ENCODE measurements at regions not wholly inside any gene's neighbourhood (a gene's known extent, or its start where the extent isn't known, plus 50 kb on each side); places are given as distances from the start of the nearest gene placed in this dataset.

DNA sequence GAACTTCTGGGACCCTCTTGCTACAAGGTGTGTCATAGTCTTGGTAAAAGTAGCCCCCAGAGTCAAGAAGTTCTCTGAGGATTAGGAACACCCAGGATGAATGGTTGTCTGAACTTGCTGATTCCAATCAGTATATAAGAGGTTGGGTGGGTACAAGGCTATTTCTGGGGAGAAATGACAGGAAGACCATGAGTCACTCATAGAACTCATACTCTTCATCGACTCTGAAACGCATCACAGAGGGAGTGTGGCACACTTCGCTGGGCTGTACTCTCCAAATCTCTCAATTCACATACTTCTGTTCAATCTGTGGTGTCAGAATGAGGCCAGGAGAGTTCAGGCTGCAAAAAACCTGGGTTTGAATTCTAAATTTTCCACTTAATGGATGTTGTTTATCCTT is 193.2 kb upstream of the LEF1 start:
- no peak for DNase-seq
- H3K4me3 ChIP-seq (ENCODE audit: insufficient read depth, low read depth, low read length), result no peak overlapping the region
- H3K36me3 ChIP-seq (replicated peaks; ENCODE audit: control insufficient read depth, insufficient read depth, low read length), result no peaks in the 10 kb centered on the region
- H3K27me3 ChIP-seq (ENCODE audit: control insufficient read depth, insufficient read depth, low read length), result no peaks in the 10 kb centered on the region

DNA sequence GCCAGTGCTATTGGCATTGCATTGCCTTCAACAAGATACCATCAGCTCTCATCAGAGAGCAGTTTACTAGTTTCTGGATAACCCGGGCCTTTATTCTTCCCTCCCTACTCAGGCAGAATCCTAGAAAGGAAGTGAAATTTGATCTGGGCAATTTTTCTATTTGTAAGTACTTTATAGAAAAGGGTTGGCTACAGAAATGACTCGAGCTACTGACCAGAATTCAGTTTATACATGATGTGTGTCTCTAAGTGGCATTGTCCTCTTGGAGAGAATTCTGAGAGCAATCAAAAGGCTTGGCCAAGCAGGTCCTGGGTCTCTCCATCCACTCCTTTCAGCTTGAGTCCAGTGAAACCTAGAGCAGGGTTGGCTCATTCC is 192.7 kb upstream of the LEF1 start:
- no peaks in the 10 kb centered on the region for H3K27me3 ChIP-seq (ENCODE audit: control insufficient read depth, insufficient read depth, low read length)
- no peaks in the 10 kb centered on the region for H3K36me3 ChIP-seq (replicated peaks; ENCODE audit: control insufficient read depth, insufficient read depth, low read length)
- H3K4me3 ChIP-seq (ENCODE audit: insufficient read depth, low read depth, low read length), result no peak overlapping the region
- DNase-seq, result no peak

DNA sequence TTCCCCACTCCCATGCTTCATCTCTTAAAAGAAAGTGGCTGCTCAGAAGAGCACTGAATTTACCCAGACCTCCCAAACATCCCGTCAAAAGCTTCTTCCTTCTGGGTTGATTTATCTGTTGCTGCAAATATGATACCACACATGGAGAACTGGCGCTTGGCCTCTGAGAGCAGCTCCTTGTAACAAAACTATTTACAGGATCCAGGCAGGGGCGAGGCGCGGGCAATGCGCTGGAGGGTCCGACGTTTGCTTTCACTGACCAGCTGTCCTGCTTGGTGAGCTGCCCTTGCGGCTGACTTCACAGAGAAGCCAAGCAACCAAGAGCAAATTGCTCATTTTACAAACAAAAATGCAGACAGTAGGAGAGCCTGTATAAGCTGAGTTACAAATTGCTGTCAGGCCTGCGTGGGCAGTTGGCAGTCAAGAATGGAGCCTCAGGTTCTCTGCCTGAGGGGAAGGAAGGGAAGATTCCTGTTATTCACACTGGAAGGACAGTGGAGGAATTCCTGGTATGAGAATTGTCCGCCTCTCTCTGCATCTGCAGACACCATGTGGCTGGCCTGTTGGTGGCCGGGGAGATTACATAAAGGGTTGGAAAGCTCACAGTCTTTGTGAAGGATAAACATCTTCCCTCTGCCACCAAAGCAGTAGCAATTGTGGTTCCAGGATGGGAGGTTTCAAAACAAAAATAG is 192.2 kb upstream of the LEF1 start:
- peak; percentile 26 for DNase-seq
- Histone ChIP-seq H3K36me3 (replicated peaks; ENCODE audit: control insufficient read depth, insufficient read depth, low read length) (no peaks in the 10 kb centered on the region), H3K27me3 (ENCODE audit: control insufficient read depth, insufficient read depth, low read length) (no peaks in the 10 kb centered on the region), H3K4me3 (ENCODE audit: insufficient read depth, low read depth, low read length) (no peak overlapping the region)

DNA sequence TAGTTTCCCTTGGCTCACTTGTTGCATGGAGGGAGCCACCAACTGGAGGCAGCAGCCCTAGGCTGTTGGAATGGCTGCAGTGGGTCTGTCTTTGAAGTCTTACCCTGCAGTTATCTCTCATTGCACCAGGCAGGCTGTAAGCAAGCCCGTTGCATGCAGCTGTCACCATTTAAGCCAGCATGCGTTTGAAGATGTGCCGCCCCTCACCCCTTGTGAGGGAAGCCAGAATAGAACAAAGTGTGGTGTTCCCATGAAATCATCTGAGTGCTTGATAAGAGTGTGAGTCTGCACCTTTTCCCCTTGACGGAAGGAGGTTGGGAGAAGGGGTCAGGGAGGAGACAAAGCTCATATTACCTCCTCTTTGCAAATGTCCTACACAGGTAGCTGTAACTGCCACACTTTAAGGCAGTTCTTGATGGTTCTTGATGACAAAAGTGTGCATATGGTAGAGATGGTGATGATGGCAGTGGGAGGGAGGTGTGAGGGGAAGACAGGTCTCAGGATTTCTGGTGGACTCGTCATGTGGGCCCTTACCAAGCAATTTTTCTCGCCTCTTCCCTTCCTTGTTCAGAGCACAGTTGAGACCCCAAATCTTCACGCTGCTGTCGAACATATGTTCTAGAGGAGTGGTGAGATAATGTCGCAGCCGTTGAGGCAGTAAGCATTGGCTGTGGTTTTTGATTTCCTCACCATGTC is 191.4 kb upstream of the LEF1 start:
- no peak for DNase-seq
- no peaks in the 10 kb centered on the region for H3K36me3 ChIP-seq (replicated peaks; ENCODE audit: control insufficient read depth, insufficient read depth, low read length)
- no peaks in the 10 kb centered on the region for H3K27me3 ChIP-seq (ENCODE audit: control insufficient read depth, insufficient read depth, low read length)
- H3K4me3 ChIP-seq (ENCODE audit: insufficient read depth, low read depth, low read length), result no peak overlapping the region

DNA sequence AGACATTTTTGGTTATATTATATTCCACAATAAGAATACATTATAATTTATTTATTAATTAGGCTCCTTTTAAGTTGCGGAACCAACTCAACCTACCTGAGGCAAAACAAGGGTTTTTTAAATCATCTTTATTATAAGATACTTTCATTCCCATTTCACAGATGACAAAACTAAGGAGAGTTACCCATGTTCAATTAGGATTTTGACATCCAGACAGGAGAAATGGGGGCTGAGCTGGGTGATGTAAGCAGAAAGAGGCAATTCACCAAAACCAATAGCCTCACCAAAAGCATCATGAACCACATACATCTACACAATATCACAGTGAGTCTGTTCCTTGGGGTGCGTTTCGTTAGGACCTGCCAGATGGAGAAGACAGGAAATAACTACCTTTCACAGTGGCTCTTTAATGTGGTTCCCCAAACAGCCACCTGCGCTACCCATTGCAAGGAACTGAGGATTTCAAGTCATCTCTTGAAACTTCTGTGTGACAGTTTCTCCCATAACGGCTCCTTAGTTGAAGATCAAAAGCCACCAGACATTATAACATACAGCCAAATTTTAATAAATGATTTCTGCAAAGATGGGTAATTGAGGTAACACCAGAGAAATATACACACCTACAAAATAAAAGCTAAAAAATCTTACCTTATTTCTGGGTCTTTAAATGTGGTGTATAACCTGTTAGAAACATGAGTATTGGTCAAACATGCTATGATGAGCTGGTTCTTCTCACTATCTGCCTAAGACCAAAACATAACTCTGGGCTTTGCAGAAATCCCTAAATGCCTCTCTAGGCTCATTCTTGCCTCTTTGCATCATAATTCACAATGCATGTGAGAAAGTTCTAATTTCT is 190.6 kb upstream of the LEF1 start:
- Histone ChIP-seq H3K36me3 (replicated peaks; ENCODE audit: control insufficient read depth, insufficient read depth, low read length) (no peaks in the 10 kb centered on the region), H3K27me3 (ENCODE audit: control insufficient read depth, insufficient read depth, low read length) (no peaks in the 10 kb centered on the region), H3K4me3 (ENCODE audit: insufficient read depth, low read depth, low read length) (no peak overlapping the region)
- DNase-seq, result no peak

DNA sequence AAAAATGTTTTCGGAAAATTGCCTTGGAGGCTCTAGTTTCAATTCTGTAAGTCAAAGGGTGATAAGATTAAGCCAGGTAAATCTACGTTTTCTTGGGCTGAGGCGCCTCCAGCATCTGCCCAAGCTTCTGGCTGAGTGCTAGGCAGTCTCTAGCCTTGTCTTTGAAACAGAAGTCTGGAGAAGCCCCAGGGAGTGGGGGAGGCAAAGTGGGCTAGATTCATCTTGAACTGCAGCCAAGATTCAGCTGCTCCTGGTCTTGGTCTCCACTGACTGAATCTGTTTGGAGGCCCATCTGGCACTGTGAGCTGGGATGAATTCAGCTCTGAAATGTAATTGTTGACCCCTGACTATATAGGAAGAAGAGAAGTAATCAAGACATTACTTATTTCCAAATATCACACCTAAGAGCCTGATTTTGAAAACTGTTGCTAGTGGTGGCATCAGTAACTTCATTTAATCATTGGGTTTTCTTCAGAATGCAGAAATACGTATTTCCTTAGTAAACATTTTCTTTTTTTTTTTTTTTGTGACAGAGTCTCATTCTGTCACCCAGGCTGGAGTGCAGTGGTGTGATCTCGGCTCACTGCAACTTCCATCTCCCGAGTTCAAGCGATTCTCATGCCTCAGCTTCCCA is 187.3 kb upstream of the LEF1 start:
- Histone ChIP-seq H3K36me3 (replicated peaks; ENCODE audit: control insufficient read depth, insufficient read depth, low read length) (no peaks in the 10 kb centered on the region), H3K27me3 (ENCODE audit: control insufficient read depth, insufficient read depth, low read length) (no peaks in the 10 kb centered on the region), H3K4me3 (ENCODE audit: insufficient read depth, low read depth, low read length) (no peak overlapping the region)
- DNase-seq, result no peak

DNA sequence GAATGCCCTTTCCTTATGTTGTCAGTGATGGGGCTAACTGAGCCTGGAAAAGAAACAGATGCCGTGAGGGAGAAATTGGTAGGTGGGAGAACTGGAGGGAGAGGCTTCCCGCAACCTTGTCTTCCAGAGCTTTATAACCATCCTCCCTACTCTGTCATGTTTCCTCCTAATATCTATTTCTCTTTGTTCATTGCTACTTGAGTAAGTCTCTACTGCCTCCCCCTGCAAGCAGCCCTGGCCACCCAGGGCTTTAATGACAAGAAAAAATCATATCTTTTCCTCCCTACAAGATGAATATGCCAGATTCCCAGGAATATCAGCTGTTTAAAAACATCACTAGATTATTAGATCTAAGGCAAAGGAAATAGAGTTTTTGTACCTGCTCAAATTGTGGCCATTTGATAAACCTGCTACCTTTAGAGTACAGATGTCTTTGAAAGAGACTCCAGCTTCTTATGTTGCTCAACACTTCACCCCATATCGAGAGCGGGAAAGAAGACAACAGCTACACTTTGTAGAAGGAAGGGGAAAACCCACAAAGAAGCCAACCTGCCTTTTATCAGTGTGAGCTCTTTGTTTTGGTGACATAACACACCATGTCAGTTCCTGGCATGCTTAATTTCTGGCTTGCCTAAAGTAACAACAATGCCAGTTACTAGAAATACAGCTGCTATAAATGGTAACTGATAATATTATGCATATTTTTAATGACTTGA is 186.6 kb upstream of the LEF1 start:
- no peak overlapping the region for H3K4me3 ChIP-seq (ENCODE audit: insufficient read depth, low read depth, low read length)
- peak; percentile 22 for DNase-seq
- no peaks in the 10 kb centered on the region for H3K36me3 ChIP-seq (replicated peaks; ENCODE audit: control insufficient read depth, insufficient read depth, low read length)
- no peaks in the 10 kb centered on the region for H3K27me3 ChIP-seq (ENCODE audit: control insufficient read depth, insufficient read depth, low read length)

DNA sequence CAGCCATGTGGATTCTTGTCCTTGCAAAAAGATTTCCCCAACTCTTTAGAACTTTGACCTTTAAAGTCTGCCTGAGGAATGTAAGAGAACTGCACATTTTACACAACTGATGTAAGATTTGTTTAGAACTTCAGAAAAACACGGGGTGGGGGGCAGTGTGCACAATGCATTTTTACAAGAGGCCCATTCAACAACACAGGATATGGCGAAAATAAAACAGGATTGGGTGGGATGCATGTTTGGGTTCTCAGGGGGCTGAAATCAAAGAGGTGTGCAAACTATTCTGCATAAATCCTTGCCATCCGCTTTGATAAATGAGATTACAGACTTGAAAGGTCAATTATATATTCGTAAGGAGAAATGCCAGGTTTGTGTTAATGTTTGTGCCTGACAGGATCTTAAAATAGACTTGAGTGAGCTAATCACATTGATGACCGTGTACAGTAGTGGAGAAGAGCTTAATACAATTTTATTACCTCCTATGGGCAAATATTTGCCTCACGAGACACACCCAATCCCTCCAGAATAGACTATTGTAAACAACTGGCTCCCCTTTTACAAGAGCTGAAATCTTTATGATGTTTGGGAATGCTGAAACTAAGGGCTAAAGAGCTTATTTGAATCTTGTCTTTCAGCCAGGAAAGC is 184.1 kb upstream of the LEF1 start:
- DNase-seq, result no peak
- Histone ChIP-seq H3K4me3 (ENCODE audit: insufficient read depth, low read depth, low read length) (no peak overlapping the region), H3K36me3 (replicated peaks; ENCODE audit: control insufficient read depth, insufficient read depth, low read length) (no peaks in the 10 kb centered on the region), H3K27me3 (ENCODE audit: control insufficient read depth, insufficient read depth, low read length) (no peaks in the 10 kb centered on the region)

DNA sequence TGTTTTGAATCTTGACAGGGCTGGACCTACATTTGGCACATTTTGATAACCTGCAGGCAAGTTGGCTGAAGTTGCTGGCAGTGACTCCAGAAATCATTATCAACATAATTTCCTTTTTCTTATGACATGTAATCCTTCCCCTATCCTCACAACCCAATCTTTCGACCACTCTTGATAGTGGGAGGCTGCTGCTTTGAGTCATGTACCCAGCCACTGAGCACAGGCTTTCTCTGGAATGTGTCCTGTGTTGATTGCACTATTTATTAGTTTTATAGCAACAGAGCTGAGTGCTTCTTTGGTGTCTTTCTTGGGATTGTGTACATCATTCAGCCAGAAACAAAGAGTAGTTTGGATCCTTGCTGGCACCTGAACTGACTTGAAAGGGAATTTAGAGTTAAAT is 183.1 kb upstream of the LEF1 start:
- no peak for DNase-seq

DNA sequence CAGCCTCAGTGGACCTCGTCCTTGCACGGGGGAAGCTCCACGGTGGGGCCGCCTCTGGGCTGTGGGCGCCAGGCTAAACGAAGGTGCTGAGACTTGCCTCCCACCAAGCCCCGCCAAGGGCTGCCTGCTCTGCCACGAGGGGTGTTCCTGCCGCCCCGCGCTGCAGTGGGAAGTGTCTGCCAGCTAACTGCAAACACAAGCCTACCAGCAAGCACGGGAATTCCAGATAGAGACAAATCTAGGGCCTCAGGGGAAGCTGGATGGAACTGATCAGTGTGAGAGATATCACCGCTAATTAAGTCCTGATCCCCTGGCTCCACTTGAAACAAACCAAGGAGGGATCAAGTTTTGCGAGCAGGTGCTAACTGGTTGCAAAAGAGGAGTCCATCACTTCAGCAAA is 181.6 kb upstream of the LEF1 start:
- DNase-seq, result no peak
- Histone ChIP-seq H3K4me3 (ENCODE audit: insufficient read depth, low read depth, low read length) (no peak overlapping the region), H3K36me3 (replicated peaks; ENCODE audit: control insufficient read depth, insufficient read depth, low read length) (no peaks in the 10 kb centered on the region), H3K27me3 (ENCODE audit: control insufficient read depth, insufficient read depth, low read length) (no peaks in the 10 kb centered on the region)

More for the DNA sequence above, 183.1 kb upstream of the LEF1 start:
- Histone ChIP-seq H3K36me3 (replicated peaks; ENCODE audit: control insufficient read depth, insufficient read depth, low read length) (no peaks in the 10 kb centered on the region), H3K27me3 (ENCODE audit: control insufficient read depth, insufficient read depth, low read length) (no peaks in the 10 kb centered on the region), H3K4me3 (ENCODE audit: insufficient read depth, low read depth, low read length) (no peak overlapping the region)

DNA sequence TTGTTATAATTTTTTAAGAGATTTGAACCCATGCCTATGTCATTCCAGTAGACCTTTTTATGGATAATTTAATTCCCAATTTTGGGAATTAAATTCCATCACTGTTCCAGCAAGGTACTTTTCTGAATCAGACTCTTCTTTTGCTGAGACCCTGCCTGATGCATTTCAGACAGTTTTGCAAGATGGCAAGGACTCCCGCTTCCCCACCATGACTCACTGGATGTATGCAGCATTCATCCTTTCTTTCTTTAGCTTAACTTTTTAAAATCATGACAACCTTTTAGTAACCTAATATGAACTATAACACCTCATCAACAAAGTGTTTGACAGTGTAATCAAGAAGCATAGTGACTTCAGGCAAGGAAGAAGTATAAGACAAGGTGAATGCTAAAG is 178.1 kb upstream of the LEF1 start:
- H3K36me3 ChIP-seq (replicated peaks; ENCODE audit: control insufficient read depth, insufficient read depth, low read length), result no peaks in the 10 kb centered on the region
- no peaks in the 10 kb centered on the region for H3K27me3 ChIP-seq (ENCODE audit: control insufficient read depth, insufficient read depth, low read length)
- no peak overlapping the region for H3K4me3 ChIP-seq (ENCODE audit: insufficient read depth, low read depth, low read length)
- DNase-seq, result no peak

DNA sequence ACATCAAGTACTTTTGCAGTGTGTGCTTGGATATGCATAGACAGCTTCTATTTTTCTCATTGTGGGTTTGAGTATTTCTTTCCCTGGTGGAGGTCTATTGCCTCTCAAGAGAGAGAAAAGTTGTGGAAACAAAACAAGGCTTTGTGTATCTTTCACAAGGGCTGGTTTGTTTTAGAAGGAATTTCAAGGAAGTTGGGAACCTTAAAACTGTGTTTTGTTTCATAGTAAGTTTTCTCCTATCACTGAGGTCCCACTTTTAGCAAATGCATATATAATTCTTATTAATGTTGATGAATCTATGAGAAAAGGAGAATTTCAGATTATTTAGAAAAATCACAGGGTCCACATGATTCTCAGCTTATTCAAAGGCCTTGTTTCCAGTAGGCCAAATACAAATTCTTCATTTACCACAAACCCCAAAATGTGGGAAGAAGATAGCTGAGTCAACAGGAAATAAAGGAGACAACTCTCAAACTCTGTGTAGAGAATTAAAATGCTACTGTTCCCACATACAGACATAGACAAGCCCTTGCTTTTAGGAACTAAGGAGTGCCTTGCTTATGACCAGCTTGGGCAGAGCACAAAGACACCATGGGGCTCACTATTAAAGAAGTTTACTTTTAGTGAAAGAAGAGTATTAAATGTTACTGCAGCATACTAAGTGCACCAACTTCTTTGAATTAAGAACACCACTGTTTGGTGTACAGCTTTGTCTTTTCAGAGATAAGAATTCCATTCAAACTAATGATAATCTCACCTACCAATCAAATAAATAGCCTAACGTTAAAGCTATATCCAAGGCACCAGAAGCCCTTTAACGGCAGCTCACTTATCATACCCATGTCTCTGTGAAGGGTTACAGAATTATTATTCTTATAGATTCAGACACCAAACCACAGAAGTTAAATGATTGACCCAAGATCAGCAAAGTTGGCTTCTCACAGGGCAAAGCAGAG is 177.4 kb upstream of the LEF1 start:
- Histone ChIP-seq H3K4me3 (ENCODE audit: insufficient read depth, low read depth, low read length) (no peak overlapping the region), H3K27me3 (ENCODE audit: control insufficient read depth, insufficient read depth, low read length) (no peaks in the 10 kb centered on the region), H3K36me3 (replicated peaks; ENCODE audit: control insufficient read depth, insufficient read depth, low read length) (no peaks in the 10 kb centered on the region)
- no peak for DNase-seq

DNA sequence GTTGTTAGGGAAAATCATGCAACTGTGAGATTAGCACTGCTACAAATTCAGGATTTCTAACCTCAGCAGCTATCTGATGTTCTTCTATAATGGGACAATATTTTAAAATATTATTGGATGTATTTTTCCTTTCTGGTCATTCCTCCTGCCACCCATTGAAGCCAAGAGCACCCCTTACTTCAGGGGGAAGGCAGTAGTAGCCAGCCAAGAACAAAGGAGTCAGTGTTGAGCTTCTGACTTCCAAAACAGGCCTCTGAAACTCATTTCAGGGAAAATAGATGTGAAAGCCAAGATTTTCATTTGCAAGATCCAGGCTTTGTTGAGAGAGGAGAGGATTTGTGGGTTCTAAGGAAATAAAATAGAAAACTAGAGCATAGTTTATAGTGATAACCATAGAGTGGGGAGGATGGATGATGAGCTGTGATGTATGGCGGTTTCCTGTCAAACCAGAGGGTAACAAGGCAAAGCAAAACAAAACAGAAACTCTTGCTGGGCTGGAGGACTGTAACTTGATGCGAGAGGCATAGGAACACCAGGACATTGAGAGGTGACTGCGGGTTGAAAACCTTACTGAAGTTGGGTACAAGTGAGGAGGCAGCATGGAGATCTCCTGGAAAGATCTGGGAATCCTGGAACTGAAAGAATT is 173.7 kb upstream of the LEF1 start:
- no peaks in the 10 kb centered on the region for H3K27me3 ChIP-seq (ENCODE audit: control insufficient read depth, insufficient read depth, low read length)
- no peaks in the 10 kb centered on the region for H3K36me3 ChIP-seq (replicated peaks; ENCODE audit: control insufficient read depth, insufficient read depth, low read length)
- no peak overlapping the region for H3K4me3 ChIP-seq (ENCODE audit: insufficient read depth, low read depth, low read length)
- no peak for DNase-seq
